ENCODE measurements at regions not wholly inside any gene's neighbourhood (a gene's known extent, or its start where the extent isn't known, plus 50 kb on each side); places are given as distances from the start of the nearest gene placed in this dataset.
"Not testable (repeated sequence)": the region's sequence is repeated elsewhere in the genome, so short reads cannot be mapped to it uniquely, and the experiment has no call there.

GRCh38 chr16:29309601-29310000 is 96.9 kb downstream of the NPIPB11 start:
- DNase-seq = not testable (repeated sequence)

- no peak for DNase-seq
Measured at GRCh38 chr16:29308644-29309546, 97.6 kb downstream of the NPIPB11 start.

- DNase-seq = no peak
Measured at GRCh38 chr16:29307598-29308507, 98.7 kb downstream of the NPIPB11 start.

GRCh38 chr16:29306943-29307597 is 99.4 kb downstream of the NPIPB11 start:
- DNase-seq = no peak

GRCh38 chr16:29306201-29306600 is 100.3 kb downstream of the NPIPB11 start:
- no peak for DNase-seq

- not testable (repeated sequence) for DNase-seq
Measured at GRCh38 chr16:29305018-29305417, 101.5 kb downstream of the NPIPB11 start.

- DNase-seq = no peak
Measured at GRCh38 chr16:29304251-29304650, 102.3 kb downstream of the NPIPB11 start.

- DNase-seq = no peak
Measured at GRCh38 chr16:29303520-29303919, 103.0 kb downstream of the NPIPB11 start.

GRCh38 chr16:29302976-29303375 is 103.5 kb downstream of the NPIPB11 start:
- DNase-seq = no peak

- DNase-seq = not testable (repeated sequence)
Measured at GRCh38 chr16:29302433-29302832, 104.1 kb downstream of the NPIPB11 start.

- DNase-seq = not testable (repeated sequence)
Measured at GRCh38 chr16:29301662-29302285, 104.7 kb downstream of the NPIPB11 start.

GRCh38 chr16:29300541-29301535 is 105.7 kb downstream of the NPIPB11 start:
- DNase-seq = not testable (repeated sequence)

- not testable (repeated sequence) for DNase-seq
Measured at GRCh38 chr16:29300030-29300491, 106.5 kb downstream of the NPIPB11 start.

- DNase-seq = not testable (repeated sequence)
Measured at GRCh38 chr16:29298997-29299396, 107.5 kb downstream of the NPIPB11 start.

- DNase-seq = not testable (repeated sequence)
Measured at GRCh38 chr16:29298307-29298706, 108.2 kb downstream of the NPIPB11 start.

- not testable (repeated sequence) for DNase-seq
Measured at GRCh38 chr16:29297809-29298177, 108.7 kb downstream of the NPIPB11 start.

- not testable (repeated sequence) for DNase-seq
Measured at GRCh38 chr16:29297144-29297808, 109.2 kb downstream of the NPIPB11 start.

GRCh38 chr16:29296176-29296575 is 110.3 kb downstream of the NPIPB11 start:
- not testable (repeated sequence) for DNase-seq

GRCh38 chr16:29294951-29295795 is 111.3 kb downstream of the NPIPB11 start:
- DNase-seq = not testable (repeated sequence)

Data from NCI-H2227 treated with DMSO at 0.1 percent for 48 hours (cell line).